Left ventricle myocardium inferior (tissue), 1 donor: ENCODE measurements at regions not wholly inside any gene's neighbourhood (a gene's known extent, or its start where the extent isn't known, plus 50 kb on each side); places are given as distances from the start of the nearest gene placed in this dataset.

Experiments
- DNase-seq: peaks from one replicate; pipeline ENCODE4 v3.0.0-alpha.2; 2020
- H3K27ac ChIP-seq: fragments of 200-600 bp; replicated peaks from 2 replicates; pipeline ENCODE4 v1.8.0; 2021
- H3K27me3 ChIP-seq: fragments of 200-600 bp; 2 replicates; pipeline ENCODE4 v1.8.0; 2021; ENCODE audit warnings: low read depth
- H3K36me3 ChIP-seq: fragments of 200-600 bp; 2 replicates; pipeline ENCODE4 v1.8.0; 2021
- H3K4me1 ChIP-seq: fragments of 200-600 bp; 2 replicates; pipeline ENCODE4 v1.8.0; 2021
- H3K4me3 ChIP-seq: fragments of 200-600 bp; 2 replicates; pipeline ENCODE4 v1.8.0; 2021; ENCODE audit warnings: mild to moderate bottlenecking, moderate library complexity
- H3K9me3 ChIP-seq: fragments of 200-600 bp; replicated peaks from 2 replicates; pipeline ENCODE4 v1.8.0; 2021
- intact Hi-C: fragments of 100-400 bp; cut with micrococcal nuclease; formaldehyde crosslinking; loops from one replicate; pipeline ENCODE4 v1.11.0; 2022
- TF ChIP-seq, protein P1 (sequence below): fragments of 200-600 bp; IDR thresholded peaks from 2 replicates; pipeline ENCODE4 v1.8.0; 2021; ENCODE audit warnings: antibody characterized with exemption, mild to moderate bottlenecking, borderline replicate concordance
- donor health status: DM: no; HTN: yes; CAD: no; lungs with severe emphysema.

DNA sequence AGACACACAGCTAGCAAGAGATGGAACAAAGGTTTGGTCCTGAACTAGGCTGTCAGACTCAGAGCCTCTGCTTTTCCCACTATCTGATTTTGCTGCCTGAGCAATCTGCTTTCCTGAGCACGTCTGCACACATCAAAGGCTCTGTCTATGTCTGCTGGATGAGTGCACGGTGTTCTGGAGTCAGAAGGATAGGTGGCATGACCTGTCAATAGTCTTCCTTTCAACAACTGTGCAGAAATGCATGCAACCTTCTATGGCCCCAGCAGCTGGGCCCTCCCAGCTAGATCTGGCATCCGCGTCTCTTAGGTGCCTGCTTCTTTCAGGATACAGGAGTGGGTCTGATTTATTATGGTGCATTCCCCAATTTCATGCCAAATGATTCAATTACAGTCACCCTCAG is 138.3 kb downstream of the UTP18 start:
- intact Hi-C loops = no loop called here
- H3K9me3 ChIP-seq = no peaks in the 10 kb centered on the region
- no peak overlapping the region for H3K4me3 ChIP-seq
- no peak overlapping the region for H3K27ac ChIP-seq
- TF ChIP-seq, protein P1, sequence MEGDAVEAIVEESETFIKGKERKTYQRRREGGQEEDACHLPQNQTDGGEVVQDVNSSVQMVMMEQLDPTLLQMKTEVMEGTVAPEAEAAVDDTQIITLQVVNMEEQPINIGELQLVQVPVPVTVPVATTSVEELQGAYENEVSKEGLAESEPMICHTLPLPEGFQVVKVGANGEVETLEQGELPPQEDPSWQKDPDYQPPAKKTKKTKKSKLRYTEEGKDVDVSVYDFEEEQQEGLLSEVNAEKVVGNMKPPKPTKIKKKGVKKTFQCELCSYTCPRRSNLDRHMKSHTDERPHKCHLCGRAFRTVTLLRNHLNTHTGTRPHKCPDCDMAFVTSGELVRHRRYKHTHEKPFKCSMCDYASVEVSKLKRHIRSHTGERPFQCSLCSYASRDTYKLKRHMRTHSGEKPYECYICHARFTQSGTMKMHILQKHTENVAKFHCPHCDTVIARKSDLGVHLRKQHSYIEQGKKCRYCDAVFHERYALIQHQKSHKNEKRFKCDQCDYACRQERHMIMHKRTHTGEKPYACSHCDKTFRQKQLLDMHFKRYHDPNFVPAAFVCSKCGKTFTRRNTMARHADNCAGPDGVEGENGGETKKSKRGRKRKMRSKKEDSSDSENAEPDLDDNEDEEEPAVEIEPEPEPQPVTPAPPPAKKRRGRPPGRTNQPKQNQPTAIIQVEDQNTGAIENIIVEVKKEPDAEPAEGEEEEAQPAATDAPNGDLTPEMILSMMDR = no peak
- no peaks in the 10 kb centered on the region for H3K36me3 ChIP-seq
- H3K27me3 ChIP-seq = no peaks in the 10 kb centered on the region
- no peaks in the 10 kb centered on the region for H3K4me1 ChIP-seq
- no peak for DNase-seq

DNA sequence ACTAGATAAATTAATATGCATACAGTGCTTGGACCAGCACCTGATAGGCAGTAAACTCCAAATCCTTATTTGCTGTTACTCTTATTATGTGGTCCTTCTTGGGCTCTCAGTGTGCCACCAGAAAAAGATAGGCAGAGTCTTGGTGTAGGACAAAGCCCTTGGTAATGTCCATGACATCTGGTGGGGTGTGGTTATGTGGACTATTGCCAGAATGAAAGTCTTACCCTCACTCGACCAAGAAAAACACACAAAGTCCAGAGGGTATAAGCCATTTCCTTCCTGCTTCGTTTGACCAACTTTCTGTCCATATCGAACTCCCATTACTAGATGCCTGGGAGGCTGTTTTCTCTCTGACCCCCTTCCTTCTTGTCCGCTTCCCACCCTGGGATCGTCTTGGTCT is 140.9 kb downstream of the UTP18 start:
- Histone ChIP-seq H3K4me1 (no peaks in the 10 kb centered on the region), H3K4me3 (no peak overlapping the region), H3K36me3 (no peaks in the 10 kb centered on the region), H3K9me3 (no peaks in the 10 kb centered on the region), H3K27ac (no peak overlapping the region), H3K27me3 (peaks cover 7% of the 10 kb centered on the region)
- TF ChIP-seq, protein P1 = no peak
- intact Hi-C loops = no loop called here
- no peak for DNase-seq

DNA sequence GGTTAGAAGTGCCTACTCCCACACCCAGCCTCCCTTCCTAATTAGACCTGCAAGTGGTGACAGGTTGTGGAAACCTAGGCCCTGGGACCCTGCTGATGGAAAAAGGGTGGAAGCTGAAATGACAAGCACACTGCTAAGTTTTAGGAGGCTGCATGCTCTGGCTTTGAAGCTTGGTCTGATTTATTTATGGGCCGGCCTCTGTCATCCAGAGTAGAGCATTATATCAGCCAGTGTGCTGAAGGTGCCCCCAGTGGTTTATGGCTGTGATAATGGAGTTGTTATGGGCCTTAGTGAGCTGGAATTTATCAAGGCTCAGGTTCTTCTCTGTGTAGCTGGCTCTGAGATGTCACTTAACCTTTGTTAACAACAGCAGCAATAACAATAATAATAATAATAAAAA is 142.6 kb downstream of the UTP18 start:
- Histone ChIP-seq H3K27ac (no peak overlapping the region), H3K36me3 (no peaks in the 10 kb centered on the region), H3K27me3 (peaks cover 7% of the 10 kb centered on the region), H3K9me3 (no peaks in the 10 kb centered on the region), H3K4me3 (no peak overlapping the region), H3K4me1 (no peaks in the 10 kb centered on the region)
- intact Hi-C loops = no loop called here
- TF ChIP-seq, protein P1 = no peak
- no peak for DNase-seq

DNA sequence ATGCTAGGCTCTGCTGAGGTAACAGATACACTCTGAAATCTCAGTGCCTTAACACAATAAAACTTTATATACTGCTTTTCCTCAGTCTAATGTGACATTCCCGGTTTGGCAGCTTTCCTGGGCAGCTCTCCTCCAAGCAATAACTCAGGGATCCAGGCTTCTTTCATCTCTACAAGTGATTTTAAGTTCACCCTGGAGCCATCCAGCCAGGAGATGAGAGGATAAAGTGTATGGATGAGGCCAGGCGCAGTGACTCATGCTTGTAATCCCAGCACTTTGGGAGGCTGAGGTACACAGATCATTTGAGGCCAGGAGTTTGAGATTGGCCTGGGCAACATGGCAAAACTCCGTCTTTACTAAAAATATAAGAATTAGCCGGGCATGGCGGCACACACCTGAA is 147.2 kb downstream of the UTP18 start:
- TF ChIP-seq, protein P1 = no peak
- no peak for DNase-seq
- intact Hi-C loops = no loop called here

DNA sequence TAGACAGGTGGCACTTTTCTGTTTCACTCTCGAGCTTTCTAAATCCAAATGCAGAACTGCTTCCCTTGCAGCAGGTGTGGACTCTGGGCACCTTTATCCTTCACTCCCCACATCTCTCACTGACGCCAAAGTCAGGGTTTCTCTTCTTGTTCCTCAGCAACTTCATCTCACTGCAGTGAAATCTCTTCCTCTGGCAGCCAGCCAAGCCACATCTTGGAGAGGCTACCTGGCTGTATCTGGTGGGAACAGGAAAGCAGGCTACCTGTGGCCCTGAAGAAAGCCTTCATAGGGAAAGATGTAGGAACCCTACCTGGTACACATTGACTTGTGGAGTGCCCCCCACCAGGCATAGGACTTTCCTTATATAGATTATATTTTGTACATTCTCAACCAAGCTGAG is 159.1 kb downstream of the UTP18 start:
- no peak overlapping the region for H3K4me3 ChIP-seq
- H3K36me3 ChIP-seq = no peaks in the 10 kb centered on the region
- H3K9me3 ChIP-seq = no peaks in the 10 kb centered on the region
- intact Hi-C loops = no loop called here
- DNase-seq = no peak
- no peaks in the 10 kb centered on the region for H3K4me1 ChIP-seq
- H3K27me3 ChIP-seq = peaks cover 21% of the 10 kb centered on the region
- TF ChIP-seq, protein P1 = no peak
- H3K27ac ChIP-seq = no peak overlapping the region

More for the DNA sequence above, 147.2 kb downstream of the UTP18 start:
- Histone ChIP-seq H3K36me3 (no peaks in the 10 kb centered on the region), H3K4me3 (no peak overlapping the region), H3K4me1 (no peaks in the 10 kb centered on the region), H3K27me3 (peaks cover 26% of the 10 kb centered on the region), H3K27ac (no peak overlapping the region), H3K9me3 (no peaks in the 10 kb centered on the region)

DNA sequence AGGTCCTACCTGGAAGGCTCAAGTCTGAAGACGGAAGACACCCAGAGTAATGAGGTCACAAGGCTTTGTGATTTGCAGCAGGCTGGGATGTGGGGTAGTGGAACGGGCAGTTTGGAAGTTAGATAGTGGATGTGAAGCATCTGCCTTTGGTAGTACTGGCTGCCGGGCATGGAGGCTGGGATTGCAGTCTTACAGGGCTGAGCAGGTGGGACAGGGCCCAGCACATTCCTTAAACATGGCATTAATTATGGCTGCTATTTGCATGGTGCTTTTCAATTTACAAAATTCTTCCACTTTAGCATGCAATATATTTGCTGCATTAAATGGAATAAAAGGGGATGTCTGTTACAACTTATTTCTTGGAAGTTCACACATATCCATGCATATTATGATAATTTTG is 161.2 kb downstream of the UTP18 start:
- H3K4me1 ChIP-seq = no peaks in the 10 kb centered on the region
- H3K27ac ChIP-seq = no peak overlapping the region
- DNase-seq = no peak
- no peak overlapping the region for H3K4me3 ChIP-seq
- peaks cover 21% of the 10 kb centered on the region for H3K27me3 ChIP-seq
- H3K9me3 ChIP-seq = no peaks in the 10 kb centered on the region
- TF ChIP-seq, protein P1 = no peak
- intact Hi-C loops = no loop called here
- no peaks in the 10 kb centered on the region for H3K36me3 ChIP-seq
